ENCODE measurements at regions not wholly inside any gene's neighbourhood (a gene's known extent, or its start where the extent isn't known, plus 50 kb on each side); places are given as distances from the start of the nearest gene placed in this dataset.

GRCh38 chr6:44622956-44623355 lies 235.4 kb downstream of the CDC5L start:
- no peaks in the 10 kb centered on the region for H3K27me3 ChIP-seq (ENCODE audit: insufficient read depth, low read length)
- H3K4me1 ChIP-seq (ENCODE audit: insufficient read depth, low read length): peaks cover 31% of the 10 kb centered on the region; the same call in 1 of the 2 replicates
- no CpG with 5 or more reads among the region's 2 CpGs for WGBS (ENCODE audit: extremely low coverage, insufficient read length, low lambda C conversion rate)
- no peaks in the 10 kb centered on the region for H3K9me3 ChIP-seq (ENCODE audit: control insufficient read depth, low read depth, low read length)
- peaks cover 65 to 73% of the 10 kb centered on the region in 2 experiments for H3K4me1 Mint-ChIP-seq
- H3K79me2 ChIP-seq (ENCODE audit: insufficient read depth, low read length): no peaks in the 10 kb centered on the region; the same call in 1 of the 2 replicates
- no peak overlapping the region for H3K4me2 ChIP-seq (ENCODE audit: insufficient read depth, insufficient read length, low read length)
- peaks cover 0 to 3% of the 10 kb centered on the region in 2 experiments; a peak in 1 of 5 replicates for H3K9me3 Mint-ChIP-seq
- H4K91ac ChIP-seq (ENCODE audit: insufficient read length, low read depth, low read length): no peak overlapping the region
- no peak overlapping the region for H4K5ac ChIP-seq (ENCODE audit: insufficient read length, low read depth, low read length)
- no peaks in the 10 kb centered on the region for H3K23me2 ChIP-seq (ENCODE audit: insufficient read length, low read depth, low read length, poor library complexity, severe bottlenecking)
- no peak overlapping the region for H3K14ac ChIP-seq (ENCODE audit: insufficient read depth, low read length)
- H4K20me1 ChIP-seq (ENCODE audit: control insufficient read depth, insufficient read depth, insufficient read length): no peaks in the 10 kb centered on the region
- H4K8ac ChIP-seq (replicated peaks; ENCODE audit: insufficient read length, low read depth, low read length): no peak overlapping the region
- no peak overlapping the region for H3K27ac Mint-ChIP-seq
- H3K36me3 Mint-ChIP-seq (ENCODE audit: insufficient read depth in 1 of 3, low read depth in 3 of 3): no peaks in the 10 kb centered on the region
- no peak overlapping the region for H3K4ac ChIP-seq (ENCODE audit: low read depth, low read length)
- no peak overlapping the region for H3K18ac ChIP-seq (ENCODE audit: insufficient read length, low read depth, low read length)
- H2AK5ac ChIP-seq (ENCODE audit: insufficient read length, low read length): no peak overlapping the region
- no peak overlapping the region for H3K23ac ChIP-seq (ENCODE audit: insufficient read length, low read depth, low read length)
- no peak overlapping the region for H2AFZ ChIP-seq (ENCODE audit: low read length)
- no peak for DNase-seq
- H3K4me3 Mint-ChIP-seq: no peak overlapping the region
- TF ChIP-seq CTCF (conservative IDR thresholded peaks at IDR 0.05): no peak
- no peak overlapping the region for H2BK12ac ChIP-seq (ENCODE audit: insufficient read length, low read depth, low read length)
- no peak overlapping the region for H3K27ac ChIP-seq (ENCODE audit: insufficient read length, low read depth, low read length)
- no peak overlapping the region for H2BK20ac ChIP-seq (ENCODE audit: low read depth, low read length, poor library complexity, severe bottlenecking)
- peaks cover 7% of the 10 kb centered on the region for H3K27me3 Mint-ChIP-seq (ENCODE audit: low read depth)
- no peak overlapping the region for H2BK15ac ChIP-seq (ENCODE audit: low read depth, low read length)
- no peak overlapping the region for H2BK120ac ChIP-seq (ENCODE audit: low read depth, low read length, poor library complexity, severe bottlenecking)
- no peak overlapping the region for H3K56ac ChIP-seq (ENCODE audit: insufficient read length, low read depth, low read length)
- H3K79me1 ChIP-seq (ENCODE audit: insufficient read depth, low read depth, low read length, poor library complexity, severe bottlenecking): no peaks in the 10 kb centered on the region
- H3K9ac ChIP-seq (ENCODE audit: extremely low read depth, insufficient read length, low read length): no peak overlapping the region
- H3T11ph ChIP-seq (ENCODE audit: low read length): no peak overlapping the region
- no peak overlapping the region for H2BK5ac ChIP-seq (ENCODE audit: insufficient read length, low read length)

All from H9 (cell line).